ENCODE measurements at regions not wholly inside any gene's neighbourhood (a gene's known extent, or its start where the extent isn't known, plus 50 kb on each side); places are given as distances from the start of the nearest gene placed in this dataset.
"Not testable (repeated sequence)": the region's sequence is repeated elsewhere in the genome, so short reads cannot be mapped to it uniquely, and the experiment has no call there.

DNA sequence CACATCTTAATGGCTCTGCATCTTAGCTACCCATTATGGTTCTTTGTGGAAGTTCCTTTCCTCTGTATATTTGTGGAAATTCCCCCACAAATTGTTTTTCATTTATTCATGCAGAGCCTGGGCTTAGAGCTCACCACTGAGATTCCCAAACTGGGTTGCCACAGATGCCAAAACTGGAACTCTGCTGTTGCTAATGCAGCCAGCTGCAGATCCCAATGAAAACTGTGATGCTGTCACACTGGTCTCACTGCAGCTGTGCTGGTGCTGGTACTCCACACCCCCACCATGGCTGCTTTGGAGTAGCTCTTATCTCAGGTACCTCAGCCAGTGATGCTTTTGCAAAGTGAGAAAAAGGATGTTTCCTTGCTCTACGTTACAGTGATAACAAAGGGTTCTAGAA is 87.7 kb downstream of the DCK start:
- DNase-seq: no peak

DNA sequence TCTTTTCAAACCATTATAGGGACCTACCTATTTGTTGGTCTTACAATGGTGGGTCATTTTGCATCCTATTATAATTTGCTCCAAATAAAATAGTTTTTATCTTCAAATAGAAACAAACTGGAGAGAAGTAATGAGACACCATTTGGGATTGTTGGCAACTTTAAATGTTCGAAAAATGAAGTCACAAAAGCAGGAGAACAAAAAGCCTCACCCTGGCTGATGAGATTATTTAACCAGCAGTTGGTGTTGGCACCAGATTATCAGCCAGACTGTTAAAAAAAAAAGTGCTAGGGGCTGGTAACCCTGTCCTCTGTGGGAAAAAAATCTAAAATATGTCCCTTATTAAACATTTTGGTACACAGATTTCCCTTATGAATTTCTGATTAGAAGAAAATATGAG is 100.3 kb downstream of the DCK start:
- no peak for DNase-seq

DNA sequence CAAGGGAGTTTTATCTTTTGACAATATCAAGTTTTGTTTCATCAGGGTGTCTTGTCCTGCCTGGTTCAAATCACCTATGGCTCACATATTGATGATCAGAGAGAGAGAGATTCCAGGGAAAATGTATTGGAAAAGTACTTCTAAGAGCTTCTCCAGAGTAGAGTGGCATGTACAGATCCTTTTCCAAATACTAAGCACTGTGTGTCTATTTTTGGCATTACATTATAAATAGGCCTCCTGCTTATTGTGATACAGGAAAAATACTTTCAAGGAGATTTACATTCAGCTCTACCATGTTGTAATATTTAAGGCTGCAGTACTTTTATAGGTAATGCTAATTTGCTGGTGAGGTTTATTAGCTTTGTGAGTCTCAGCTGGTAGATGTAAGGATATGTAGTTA is 100.8 kb downstream of the DCK start:
- no peak for DNase-seq

DNA sequence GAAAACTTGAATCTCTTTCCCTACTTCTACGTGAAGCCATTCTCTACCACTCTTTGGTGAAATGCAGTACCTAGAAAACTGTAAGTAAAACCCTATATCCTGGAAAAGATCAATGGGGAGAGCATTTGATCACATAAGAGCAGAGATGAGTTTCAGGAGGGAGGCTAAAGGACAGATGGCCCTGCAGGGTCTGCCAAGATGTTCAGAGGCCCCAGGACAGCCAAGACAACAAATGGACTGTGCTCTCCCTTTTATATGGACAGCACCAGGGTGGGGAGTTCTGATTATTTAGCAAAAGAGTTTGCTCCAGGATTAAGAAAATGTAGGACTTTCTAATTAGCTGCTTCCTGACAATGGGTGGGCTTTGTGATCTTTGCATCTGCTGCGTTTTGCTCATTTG is 101.7 kb downstream of the DCK start:
- no peak for DNase-seq

DNA sequence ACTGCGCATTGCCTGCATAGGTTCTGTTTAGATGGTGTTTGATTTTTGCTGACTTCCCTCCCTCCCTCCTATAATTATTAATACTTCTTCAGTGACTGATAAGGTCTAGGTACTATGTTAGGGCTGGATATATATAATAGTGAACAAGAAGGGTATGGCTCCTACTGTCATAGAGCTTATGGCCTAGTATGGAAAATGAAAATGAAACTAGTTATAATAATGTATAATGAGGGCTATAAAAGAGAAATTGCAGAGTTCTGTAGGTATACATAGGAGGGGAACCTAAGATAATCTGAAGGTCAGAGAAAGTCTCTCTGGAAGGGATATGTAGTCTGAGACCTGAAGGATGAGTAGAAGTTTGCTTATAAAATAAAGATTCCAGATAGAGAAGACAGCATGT is 102.1 kb downstream of the DCK start:
- DNase-seq: no peak

DNA sequence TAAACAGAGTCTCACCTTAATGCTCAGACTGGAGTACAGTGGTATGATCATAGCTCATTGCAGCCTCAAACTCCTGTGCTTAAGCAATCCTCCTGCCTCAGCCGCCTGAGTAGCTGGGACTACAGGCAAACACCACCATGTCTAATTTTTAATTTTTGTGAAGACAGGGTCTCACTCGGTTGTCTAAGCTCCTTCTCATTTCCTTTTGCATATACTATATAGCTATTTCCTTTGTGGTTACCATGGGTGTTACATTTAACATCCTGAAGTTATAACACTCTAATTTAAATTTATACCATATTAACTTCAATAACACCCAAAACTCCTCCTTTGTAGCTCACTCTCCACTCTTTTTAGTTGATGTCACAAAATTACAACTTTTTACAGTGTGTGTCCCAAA is 114.3 kb downstream of the DCK start:
- no peak for DNase-seq

DNA sequence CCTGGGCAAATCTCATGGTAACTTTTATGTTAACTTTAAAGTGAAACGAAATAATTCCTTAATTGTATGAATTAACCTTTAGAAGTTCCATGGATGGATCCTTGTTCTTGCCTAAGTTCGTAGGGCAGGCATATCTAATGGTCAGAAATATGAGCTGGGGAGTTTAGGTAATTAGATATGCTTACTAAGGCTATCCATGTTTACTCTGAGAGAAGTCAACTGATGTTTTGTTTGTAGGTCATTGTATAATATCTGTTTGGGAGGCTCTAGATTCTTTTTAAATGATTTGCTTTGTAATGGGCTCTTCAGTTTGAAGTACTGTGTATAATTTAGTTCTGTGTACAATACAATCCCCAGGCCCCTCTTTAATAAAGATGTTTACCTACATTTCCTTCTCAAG is 117.0 kb downstream of the DCK start:
- DNase-seq: no peak

DNA sequence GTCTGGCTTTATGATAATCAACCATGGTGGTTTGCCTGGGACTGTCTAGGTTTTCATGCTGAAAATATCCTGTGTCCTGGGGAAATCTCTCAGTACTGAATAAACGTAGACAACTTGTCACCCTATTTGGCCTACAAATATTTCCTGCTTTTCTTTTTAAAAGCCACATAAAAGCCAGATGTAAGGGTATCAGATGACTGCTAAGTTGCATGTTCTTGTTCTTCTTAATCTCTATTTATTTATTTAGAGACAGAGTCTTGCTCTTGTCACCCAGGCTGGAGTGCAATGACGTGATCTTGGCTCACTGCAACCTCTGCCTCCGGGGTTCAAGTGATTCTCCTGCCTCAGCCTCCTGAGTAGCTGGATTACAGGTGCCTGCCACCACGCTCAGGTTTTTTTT is 117.7 kb downstream of the DCK start:
- DNase-seq: not testable (repeated sequence)

DNA sequence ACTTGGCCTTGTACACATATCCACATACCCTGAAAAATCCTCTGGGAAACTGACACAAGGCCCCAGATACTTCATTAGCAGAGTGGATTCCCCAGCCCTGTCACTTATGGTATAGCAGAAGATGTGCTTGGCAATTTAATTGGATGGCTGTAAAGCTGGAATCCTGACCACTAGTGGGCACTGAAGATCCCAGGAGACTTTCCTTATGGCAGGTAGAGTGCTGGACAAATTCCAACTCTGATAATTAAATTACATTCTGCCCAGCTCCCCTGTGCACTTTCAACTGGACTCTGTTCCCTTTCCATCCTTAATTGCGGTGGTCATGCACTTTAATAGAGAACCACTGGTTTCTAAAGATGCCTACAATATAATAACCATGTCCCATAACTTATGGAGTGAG is 119.8 kb downstream of the DCK start:
- no peak for DNase-seq

DNA sequence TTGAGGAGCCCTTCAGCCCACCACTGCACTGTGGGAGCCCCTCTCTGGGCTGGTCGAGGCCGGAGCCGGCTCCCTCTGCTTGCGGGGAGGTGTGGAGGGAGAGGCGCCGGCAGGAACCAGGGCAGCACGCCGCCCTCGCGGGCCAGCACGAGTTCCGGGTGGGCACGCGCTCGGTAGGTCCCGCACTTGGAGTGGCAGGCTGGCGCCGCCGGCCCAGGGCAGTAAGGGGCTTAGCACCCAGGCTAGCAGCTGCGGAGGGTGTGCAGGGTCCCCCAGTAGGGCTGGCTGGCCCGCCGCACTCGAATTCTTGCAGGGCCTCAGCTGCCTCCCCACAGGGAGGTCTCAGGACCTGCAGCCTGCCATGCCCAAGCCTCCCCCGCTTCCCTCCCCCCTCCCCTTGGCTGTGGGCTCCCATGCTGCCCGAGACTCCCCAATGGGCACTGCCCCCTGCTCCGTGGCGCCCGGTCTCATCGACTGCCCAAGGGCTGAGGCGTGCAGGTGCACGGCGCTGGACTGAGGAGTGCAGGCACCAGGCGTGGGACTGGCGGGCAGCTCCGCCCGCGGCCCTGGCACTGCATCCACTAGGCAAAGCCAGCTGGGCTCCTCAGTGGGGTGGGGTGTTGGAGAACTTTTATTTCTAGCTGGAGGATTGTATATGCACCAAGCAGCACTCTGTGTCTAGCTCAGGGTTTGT is 127.5 kb downstream of the DCK start:
- no peak for DNase-seq

DNA sequence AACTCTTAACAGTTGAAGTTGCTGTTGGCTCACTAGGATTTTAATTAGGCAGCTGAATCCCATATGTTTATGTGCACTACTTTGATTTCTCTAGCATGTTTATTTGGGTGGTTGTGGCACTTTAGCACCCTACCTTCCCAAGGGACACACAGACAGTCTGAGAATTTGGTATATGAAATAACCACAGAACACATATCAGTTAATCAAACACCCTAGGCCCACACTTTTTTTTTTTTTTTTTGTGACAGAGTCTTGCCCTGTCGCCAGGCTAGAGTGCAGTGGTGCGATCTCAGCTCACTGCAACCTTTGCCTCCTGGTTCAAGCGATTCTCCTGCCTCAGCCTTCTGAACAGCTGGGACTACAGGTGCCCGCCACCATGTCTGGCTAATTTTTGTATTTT is 130.5 kb downstream of the DCK start:
- no peak for DNase-seq

DNA sequence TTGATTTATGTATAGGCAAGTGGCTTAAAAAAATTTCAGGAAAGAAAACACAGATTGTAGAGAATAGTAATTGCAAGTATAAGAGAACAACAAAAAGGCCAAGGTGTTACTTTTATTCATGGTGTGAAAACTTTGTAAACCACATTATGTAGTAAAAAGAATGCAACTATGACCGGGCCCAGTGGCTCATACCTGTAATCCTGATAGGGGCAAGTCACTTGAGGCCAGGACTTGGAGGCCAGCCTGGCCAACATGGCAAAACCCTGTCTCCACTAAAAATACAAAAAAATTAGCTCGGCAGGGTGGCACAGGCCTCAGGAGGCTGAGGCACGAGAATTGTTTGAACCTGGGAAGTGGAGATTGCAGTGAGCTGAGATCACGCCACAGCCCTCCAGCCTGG is 131.7 kb downstream of the DCK start:
- no peak for DNase-seq

DNA sequence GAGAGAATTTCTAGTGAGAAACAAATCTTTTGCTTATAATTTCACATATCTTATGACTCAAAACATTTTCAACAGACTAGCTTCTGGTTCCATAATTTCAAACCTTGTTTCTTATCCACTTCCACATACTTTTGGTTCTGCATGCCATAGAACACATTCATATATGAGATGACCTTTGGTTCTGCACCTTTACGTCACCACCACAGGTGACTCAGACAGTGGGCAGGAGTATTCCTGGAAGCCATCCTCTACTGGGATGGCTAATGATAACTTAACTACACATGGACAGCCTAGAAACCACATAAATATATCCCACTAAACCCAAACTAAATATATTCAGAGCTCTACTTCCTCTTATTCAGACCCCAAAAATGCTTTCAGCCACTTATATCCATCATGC is 133.3 kb downstream of the DCK start:
- DNase-seq: no peak

DNA sequence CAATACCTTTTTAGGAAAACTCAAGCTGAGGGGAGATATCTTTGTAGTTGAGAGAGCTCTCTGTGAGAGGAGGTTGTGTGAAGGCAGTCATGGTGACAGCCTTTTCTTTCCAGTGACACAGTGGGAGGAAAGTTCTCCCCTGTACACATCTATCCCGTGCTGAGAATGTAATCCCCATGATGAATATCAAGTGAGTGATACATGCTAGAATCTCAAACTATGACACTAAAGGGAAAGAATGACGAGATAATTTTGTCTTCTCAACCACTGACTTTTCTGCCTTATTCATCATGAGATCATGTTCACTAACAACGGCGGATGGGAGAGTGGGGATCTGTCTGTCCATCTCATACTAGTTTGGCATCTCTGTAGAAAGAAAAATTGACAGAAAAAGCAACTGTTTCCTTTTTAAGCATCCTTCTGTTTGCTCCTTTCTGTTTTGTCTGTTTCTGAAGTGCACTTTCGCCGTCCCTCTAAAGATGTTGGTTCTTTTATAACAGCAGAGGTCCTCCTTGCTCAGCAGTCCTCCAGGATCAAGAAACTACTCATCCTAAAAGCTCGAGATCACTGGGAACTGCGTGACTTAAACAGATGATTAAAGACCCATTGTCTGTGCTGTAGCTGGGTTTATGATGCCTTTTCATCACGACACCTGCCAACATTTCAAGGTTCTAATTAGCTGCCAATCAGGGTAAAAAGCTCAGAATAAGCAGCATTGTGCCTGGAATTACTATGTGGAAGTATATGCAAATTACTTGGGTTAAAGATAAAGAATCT is 137.6 kb downstream of the DCK start:
- no peak for DNase-seq

DNA sequence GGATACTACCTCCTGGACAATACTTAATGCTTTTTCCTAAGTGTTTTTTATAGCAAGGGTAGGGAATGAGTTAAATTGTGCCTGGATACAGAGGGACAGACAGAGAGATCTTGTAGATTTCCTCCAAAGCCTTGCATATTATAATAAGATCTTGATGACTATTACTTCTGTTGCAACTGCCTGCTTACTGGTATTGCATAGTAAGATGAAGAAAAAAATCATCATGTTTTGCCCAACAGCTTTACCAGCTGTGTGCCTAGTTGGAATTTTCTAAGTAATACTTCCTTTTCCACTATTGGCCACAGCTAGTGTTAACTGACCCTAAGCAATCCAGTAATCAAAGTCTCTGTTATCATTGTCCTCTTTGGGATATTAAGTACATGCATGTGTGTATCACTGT is 139.0 kb downstream of the DCK start:
- DNase-seq: no peak

DNA sequence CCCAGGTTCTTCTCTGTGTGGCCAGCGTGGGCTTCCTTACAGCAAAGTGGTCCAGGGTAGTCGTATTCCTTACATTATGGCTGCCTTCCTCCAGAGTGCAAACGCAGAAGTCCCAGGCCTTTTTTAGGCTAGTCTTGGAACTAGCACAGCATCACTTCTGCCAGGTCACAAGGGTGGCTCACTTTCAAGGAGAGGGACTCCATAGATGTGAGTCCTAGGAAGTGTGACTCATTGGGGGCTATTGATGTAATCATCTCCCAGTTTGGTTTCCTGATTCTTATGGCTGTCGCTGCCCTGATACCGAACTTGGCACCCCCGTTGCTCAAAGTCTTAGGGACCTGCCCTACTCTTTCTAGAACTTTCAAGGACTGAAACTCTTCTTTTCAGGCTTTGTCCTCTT is 140.0 kb downstream of the DCK start:
- no peak for DNase-seq

DNA sequence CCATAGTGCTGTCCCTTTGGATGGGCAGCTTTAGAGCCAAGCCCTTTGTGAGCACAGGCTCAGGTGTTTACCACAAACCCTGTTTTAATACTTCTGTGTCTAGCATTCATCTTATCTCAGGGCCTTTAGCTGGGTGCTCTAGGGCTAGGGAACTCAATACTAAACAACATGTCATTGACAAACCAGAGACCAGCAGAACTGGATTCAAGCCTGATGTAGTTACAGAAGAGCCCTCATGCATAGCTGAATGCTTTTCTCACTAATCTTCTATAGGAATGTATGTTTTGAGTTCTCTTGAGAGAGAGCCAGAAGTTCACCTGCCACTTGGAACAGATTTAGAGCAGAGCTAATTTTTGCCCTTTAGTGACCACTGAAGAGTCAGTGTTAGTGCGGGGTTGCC is 142.6 kb downstream of the DCK start:
- no peak for DNase-seq

DNA sequence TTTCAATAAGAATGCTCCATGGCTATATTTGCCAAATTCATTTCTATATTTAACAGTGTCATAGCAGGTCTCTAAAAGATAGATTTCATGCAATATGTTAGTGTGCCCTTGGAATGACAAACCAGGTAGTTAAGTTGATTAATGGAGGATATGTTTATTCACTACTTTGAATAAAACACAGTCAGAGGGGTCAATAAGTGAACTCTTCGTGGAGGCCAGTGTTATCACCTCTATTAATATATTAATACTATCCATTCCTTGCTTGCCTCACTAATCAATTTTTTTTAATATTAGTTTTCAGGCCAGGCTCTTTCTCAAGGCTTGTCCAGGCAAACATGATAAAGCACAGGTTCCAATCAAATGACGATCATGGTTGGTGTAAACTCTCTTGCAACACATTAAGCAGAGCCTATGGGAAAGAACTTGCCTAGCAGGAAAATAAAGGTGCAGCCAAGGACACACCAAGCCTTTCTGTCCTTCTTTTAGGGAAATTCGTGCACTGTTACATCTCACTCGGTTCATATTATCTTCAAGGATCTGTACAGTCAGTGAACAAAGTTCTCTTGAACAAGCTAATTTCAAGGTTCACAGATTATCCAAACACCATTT is 144.7 kb downstream of the DCK start:
- no peak for DNase-seq

DNA sequence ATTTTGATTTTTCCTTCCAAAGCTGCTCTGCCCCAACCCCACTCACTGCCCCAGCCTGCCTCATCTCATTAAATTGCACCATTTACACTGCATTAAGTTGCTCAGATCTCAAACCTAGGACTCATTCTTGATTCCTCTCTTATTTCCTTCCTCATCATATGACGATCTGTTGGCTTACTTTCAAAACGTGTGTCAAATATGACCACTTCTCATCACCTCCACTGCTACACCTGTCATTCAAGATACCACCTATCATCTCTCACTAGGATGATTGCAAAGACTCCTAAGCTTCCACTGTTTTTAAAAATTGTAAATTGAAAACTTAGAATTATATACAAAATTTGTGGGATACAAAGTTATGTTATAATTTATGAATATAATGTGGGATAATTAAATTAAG is 147.1 kb downstream of the DCK start:
- no peak for DNase-seq

DNA sequence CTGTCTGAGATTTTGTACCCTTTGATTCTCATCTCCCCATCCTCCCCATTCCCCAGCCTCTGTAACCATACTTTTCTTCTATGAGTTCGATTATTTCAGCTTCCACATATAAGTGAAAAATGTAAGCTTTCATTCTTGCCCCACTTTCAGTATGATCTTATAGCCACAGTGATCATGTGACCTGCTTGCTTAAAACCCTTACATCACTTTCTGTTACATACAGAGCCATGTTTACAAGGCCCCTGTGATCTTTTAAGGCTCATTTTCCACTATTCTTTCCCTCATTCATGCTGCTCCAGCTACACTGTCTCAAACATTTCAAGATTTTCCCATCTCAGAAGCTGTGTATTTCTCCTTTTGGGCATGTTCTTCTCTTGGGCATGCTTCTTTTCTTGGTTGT is 147.7 kb downstream of the DCK start:
- no peak for DNase-seq

DNA sequence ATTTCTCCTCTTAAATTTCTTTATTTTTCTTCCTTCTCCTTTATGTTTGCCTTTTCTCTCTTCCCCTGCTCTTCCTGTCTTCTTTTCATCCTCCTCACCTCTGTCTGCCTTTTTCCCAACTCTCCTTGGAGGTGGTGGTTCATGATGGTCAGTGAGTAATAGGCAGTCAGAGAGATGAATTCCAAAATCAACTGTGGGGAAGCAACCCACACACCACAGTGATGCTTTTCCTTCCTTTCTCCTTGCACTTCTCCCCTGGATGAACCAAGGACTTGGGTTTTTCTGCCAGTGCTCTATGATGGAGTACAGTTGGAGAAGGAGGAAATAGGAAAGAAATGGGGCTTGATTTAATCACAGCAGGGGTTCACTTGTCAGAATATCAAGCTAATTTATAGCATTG is 153.8 kb downstream of the DCK start:
- no peak for DNase-seq

DNA sequence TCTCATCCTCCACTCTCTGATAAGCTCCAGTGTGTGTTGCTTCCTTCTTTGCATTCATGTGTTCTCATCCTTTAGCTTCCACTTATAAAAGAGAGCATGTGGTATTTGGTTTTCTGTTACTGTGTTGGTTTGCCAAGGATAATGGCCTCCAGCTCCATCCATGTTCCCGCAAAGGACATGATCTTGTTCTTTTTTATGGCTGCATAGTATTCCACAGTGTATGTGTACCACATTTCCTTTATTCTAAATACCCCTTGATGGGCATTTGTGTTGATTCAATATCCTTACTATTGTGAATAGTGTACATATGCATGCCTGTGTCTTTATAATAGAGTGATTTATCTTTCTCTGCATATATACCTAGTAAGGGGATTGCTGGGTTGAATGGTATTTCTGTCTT is 155.1 kb downstream of the DCK start:
- DNase-seq: no peak

DNA sequence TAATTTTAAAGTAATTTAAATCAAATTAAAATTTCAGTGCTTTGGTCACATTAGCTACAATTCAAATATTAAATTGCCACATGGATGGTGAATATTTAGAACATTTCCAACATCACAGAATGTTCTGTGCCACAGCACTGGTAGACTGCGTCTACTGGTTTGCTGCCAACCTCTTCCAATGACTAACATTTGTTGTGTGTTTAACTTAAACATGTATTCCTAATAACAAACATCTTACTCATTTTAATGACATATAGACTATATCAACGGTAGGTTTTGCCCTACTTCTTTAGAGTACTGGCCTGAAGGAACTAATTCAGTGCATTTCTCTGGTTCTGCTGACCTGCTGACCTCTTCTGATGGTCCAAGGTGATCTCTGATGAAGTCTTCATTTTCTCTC is 157.6 kb downstream of the DCK start:
- no peak for DNase-seq

DNA sequence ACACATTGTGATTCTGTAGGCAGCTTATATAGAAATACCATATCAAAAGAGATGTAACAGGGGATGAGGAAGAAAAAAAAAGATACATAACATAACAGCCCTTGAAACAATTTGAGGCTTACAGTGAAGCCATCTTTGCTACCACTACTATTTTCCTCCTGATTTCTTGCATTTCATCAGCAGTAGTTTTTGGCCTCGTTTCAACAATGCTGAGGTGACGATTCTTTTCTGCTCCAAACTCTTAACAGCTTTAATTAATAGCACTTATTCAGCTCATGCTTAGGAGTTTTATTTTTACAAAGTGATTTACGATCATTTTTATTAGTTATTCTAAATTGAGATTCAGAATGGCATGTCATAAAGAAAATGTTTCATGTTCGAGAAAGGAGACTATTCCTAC is 163.2 kb downstream of the DCK start:
- DNase-seq: no peak

DNA sequence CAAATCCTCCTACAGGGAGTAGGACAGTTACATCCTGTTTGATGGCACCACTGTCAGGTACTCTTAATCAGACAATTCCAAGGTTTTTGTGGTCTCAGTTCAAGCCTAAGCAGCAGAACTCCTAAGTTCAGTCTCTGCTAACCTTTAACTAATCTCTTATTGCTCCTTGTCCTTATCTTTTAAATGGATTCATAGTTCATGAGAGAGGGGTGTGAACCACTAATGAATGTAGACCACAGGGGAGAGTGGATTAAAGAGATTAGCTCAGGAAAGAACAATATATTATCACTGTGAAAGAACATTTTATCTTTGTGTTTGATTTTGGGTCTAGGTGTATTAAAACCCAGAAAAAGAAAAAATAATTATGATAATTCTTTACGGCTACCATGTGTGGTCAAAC is 168.9 kb downstream of the DCK start:
- no peak for DNase-seq

All from stimulated activated CD4-positive, alpha-beta T cell treated with anti-CD3 and anti-CD28 coated beads, Interleukin-2, amount 100 ng/mL, for 24 hours (primary cell).